ENCODE measurements at regions not wholly inside any gene's neighbourhood (a gene's known extent, or its start where the extent isn't known, plus 50 kb on each side); places are given as distances from the start of the nearest gene placed in this dataset.

DNA sequence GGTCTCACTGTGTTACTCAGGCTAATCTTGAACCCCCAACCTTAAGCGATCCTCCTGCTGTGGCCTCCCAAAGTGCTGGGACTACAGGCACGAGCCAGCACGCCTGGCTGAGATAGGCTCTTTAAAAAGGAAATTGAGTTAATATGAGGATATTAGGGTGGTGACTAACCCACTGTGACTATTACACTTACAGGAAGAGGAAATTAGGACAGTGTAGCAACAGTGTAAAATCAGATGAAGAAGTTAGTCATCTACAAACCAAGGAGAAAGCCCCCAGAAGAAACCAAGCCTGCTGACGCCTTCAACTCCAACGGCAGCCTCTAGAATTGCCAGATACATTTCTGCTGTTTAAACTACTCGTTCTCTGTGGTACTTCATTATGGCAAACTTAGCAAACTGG is 711.9 kb downstream of the SUCLG1 start:
- no peak for DNase-seq

GRCh38 chr2:83744855-83745254 is 714.2 kb downstream of the SUCLG1 start:
- DNase-seq: no peak

GRCh38 chr2:83742117-83742782 is 716.8 kb downstream of the SUCLG1 start:
- no peak for DNase-seq

DNA sequence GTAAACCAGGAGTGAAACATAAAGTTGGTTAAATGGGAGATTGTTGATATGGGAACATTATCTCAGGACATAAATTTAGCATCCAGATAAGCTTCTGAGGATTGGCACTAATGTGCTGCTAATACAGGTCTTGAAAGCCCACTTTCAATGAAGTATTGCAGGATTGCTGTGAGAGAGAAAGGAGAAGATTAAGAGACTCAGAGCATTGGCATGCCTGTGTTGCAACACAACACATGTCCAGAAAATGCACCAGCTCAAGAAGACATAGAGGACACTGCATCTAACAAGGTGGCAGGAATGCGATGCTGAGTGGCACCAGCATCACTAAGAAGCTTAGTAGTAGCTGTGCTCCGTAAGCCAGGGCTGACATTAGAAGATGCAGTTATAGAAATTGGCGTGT is 728.9 kb downstream of the SUCLG1 start:
- DNase-seq: no peak

GRCh38 chr2:83725735-83726134 is 733.3 kb downstream of the SUCLG1 start:
- no peak for DNase-seq

DNA sequence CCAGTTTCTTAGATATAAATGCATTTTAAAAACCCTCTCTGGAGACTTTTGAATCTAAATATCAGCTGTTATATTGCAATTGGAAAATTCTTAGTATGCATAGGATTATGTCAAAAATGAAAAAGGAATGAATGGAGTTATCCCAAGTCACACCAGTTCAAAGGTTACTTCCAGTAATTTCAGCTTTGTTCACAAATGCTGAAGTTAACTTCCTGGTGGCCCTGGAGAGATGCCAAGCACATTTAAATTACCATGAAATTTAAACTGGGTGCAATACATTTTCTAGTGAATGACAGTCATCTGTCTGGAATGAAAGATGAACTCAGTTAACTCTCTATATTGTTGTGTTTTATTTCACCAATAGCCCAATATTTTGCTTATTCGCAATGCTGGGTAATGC is 753.9 kb downstream of the SUCLG1 start:
- DNase-seq: no peak

DNA sequence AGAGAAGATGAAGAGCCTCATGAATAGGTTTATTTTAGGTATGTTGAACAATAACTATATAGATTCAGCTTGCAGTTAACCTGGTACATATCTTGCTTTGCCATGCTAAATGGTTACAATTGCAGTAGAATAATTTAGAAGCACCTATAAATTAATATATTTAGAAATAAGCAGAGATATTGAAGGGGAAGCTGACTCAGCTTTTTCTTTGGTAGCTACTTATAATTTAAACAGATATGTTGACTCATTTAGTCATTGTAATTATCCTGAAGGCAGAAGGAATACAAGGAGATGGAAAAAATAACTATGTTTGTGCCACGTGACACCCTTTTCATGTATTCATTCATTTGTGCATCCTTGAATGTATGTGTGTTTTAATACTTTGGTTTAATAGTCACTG is 755.5 kb downstream of the SUCLG1 start:
- DNase-seq: no peak

DNA sequence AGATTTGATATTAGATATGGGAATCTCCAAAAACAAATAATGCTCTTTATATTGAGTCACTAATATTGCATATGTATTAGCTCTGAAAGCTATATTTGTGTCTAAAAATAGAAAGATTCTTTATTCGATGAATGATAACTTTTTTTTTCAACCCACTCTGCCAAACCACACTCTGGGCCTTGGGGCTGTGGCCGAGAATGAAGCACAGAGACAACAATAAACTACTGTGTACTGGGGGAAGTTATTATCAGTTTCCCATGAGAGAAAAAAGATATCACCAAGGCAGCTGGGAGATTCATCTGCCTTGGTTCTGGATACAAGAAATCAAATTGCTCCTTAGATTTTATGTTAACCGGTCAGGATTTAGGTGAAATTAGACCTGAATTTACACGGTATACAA is 762.2 kb downstream of the SUCLG1 start:
- no peak for DNase-seq

GRCh38 chr2:83695530-83695929 is 763.5 kb downstream of the SUCLG1 start:
- no peak for DNase-seq

GRCh38 chr2:83695037-83695436 is 764.0 kb downstream of the SUCLG1 start:
- DNase-seq: no peak

- DNase-seq: no peak
These were observed 769.7 kb downstream of the SUCLG1 start for GRCh38 chr2:83689402-83689801.

- no peak for DNase-seq
These were observed 772.2 kb downstream of the SUCLG1 start for GRCh38 chr2:83686863-83687262.

- no peak for DNase-seq
These were observed 785.0 kb downstream of the SUCLG1 start for GRCh38 chr2:83674050-83674449.

- DNase-seq: no peak
These were observed 793.2 kb downstream of the SUCLG1 start for GRCh38 chr2:83665894-83666293.

DNA sequence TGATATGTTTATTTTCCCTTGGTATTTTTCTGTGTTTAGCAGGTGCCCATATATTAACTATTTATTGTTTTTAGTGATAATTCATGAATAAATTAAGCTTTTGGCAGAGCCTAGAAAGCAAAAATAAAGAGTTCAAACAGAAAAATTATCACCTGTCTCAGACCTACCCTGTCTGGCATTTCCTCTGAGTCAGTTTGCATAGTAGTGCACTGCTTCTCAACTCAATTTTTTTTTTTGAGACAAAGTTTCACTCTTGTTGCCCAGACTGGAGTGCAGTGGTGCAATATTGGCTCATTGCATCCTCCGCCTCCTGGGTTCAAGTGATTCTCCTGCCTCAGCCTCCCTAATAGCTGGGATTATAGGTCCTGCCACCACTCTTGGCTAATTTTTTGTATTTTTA is 793.9 kb downstream of the SUCLG1 start:
- DNase-seq: no peak

DNA sequence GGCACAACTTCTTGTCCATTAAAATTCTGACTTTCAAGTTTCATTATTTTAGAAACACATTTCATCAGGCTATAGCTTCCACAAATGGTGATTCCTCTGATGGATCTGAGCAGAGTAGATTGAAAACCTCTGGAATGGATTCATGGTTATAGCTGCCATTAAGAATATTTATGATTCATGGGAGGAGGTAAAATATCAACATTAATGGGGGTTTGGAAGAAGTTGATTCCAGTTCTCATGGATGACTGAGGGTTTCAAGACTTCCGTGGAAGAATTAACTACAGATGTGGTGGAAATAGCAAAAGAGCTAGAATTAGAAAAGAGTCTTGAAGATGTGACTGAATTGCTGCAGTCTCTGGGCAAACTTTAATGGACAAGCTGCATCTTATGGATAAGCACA is 797.4 kb downstream of the SUCLG1 start:
- DNase-seq: no peak

DNA sequence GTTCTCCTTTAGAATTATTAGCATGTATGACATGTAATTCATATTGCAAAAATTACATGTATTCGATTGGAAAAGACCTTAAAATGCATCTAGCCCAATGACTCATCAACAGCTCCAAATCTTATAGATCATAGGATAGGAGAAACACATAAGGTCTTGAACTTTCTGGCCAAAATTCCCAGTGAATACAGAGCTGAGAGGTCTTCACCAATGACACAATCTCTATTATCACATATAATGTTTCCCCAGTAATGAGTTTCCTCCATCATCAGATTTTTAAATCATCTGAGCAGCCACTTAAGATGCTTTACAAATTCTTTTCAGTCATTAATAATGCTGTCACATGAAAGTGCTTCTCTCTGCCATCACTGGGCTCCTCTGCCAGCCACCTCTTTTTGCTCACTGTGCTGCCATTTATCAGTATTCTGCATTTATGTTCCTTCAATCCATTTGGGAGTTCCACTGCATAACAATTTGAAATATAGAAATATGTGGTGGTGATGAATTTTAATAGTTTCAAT is 804.9 kb downstream of the SUCLG1 start:
- DNase-seq: no peak

DNA sequence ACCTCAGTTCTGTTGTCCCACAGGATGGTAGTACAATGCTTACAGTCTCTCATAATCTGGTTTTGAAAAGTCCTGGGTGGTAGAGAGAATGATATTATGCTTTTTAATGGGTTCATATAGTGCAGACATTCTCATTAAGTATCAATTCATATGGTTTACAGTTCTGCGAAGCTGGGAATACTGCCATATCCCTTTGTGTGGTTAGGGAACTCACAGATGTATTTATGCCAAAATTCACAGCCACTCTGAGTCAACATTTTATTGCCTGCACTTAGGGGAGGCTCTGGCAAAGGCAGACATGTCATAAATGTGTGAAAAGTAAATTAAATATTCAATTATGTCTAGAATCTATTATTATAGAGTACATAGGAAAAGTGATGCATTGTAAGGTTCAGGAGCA is 808.2 kb downstream of the SUCLG1 start:
- no peak for DNase-seq

DNA sequence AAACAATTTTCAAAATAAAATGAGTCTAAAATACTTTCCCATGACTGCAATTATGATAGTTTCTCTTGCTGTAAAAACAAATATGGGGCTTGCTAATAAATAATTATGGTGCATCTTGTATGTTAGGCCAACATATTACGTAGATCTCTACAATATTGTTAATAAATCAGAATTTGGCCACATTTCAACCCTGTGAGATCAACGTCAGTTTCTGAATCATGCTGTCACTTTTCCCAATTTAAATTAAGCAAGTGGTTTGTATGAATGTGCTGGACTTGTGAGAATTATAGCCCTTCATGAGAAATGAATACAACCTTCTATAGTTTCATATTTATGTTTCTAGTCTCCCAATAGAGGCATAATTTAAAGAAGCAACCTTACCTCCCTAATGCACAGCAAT is 808.9 kb downstream of the SUCLG1 start:
- DNase-seq: no peak

- no peak for DNase-seq
These were observed 818.6 kb downstream of the SUCLG1 start for GRCh38 chr2:83640506-83640905.

GRCh38 chr2:83633423-83633822 is 825.7 kb downstream of the SUCLG1 start:
- DNase-seq: no peak

DNA sequence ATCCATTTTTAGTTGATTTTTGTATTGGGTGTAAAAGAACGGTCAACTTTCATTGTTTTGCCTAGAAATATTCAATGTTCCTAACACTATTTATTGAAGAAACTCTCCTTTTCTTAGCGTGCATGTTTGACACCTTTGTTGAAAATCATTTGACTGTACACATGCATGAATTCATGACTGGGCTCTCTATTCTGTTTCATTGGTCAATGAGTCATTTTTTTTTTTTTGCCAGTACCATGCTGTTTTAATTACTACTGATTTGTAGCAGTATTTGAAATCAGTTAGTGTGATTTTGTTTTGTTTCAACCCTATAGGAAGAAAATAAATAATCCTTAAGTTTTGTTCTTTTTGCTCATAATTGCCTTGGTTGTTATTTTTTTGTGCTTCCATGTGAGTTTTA is 828.7 kb downstream of the SUCLG1 start:
- no peak for DNase-seq

GRCh38 chr2:83615511-83615910 is 843.6 kb downstream of the SUCLG1 start:
- DNase-seq: no peak

DNA sequence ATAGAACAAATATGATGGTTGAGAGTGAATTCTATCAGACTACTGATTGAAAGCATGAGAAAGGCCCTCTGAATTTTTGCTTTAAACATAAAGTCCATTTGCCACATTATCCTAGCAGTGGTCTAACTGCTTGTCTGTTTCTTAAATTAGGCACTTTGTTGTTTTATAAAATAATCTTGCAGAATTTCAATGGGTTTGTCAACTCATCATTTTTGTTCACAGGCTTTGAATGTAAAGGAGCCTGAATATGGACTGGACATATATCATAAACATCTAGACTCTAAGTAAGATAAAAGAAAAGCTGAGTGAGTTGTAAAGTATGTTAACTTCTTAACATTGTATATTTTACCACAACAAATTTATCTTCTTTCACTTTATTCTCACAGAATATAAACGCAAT is 845.9 kb downstream of the SUCLG1 start:
- no peak for DNase-seq

GRCh38 chr2:83602753-83603152 is 856.3 kb downstream of the SUCLG1 start:
- DNase-seq: peak in 1 of 2 experiments; percentile 1
